GM23338 (cell line): ENCODE measurements at regions not wholly inside any gene's neighbourhood (a gene's known extent, or its start where the extent isn't known, plus 50 kb on each side); places are given as distances from the start of the nearest gene placed in this dataset.

Experiments used
- CTCF ChIP-seq, 2 experiments: fragments of 200-600 bp in 1 of 2; sonication (generic) in 1 of 2; conservative IDR thresholded peaks; 2 replicates each; pipeline versions ENCODE4 v1.5.1 to v1.6.1; 2016 to 2017; ENCODE audit warnings: antibody characterized with exemption in 2 of 2, low read depth in 2 of 2, mild to moderate bottlenecking in 2 of 2, moderate library complexity in 1 of 2
- POLR2AphosphoS5 ChIP-seq: IDR thresholded peaks from 2 replicates; pipeline ENCODE4 v1.6.1; 2016; ENCODE audit warnings: antibody characterized with exemption, low read depth
- REST ChIP-seq: IDR thresholded peaks from one replicate; pipeline ENCODE4 v1.6.1; 2018; ENCODE audit warnings: antibody characterized with exemption; ENCODE audit not compliant: unreplicated experiment
- ZNF114 ChIP-seq: fragments of 250-450 bp; sonication (Bioruptor Pico); IDR thresholded peaks from 2 replicates; pipeline ENCODE4 v1.5.0; 2020; ENCODE audit warnings: mild to moderate bottlenecking, moderate library complexity

- TF ChIP-seq REST (no peak), ZNF114 (CRISPR knock-in tag) (no peak), CTCF (conservative IDR thresholded peaks at IDR 0.05; ENCODE audit: low read depth in 2 of 2) (no peak), POLR2AphosphoS5 (no peak)
Observed at GRCh38 chr12:87165733-87166375, 863.3 kb downstream of the C12orf50 start.
